ENCODE measurements at regions not wholly inside any gene's neighbourhood (a gene's known extent, or its start where the extent isn't known, plus 50 kb on each side); places are given as distances from the start of the nearest gene placed in this dataset.
"Not testable (repeated sequence)": the region's sequence is repeated elsewhere in the genome, so short reads cannot be mapped to it uniquely, and the experiment has no call there.

DNA sequence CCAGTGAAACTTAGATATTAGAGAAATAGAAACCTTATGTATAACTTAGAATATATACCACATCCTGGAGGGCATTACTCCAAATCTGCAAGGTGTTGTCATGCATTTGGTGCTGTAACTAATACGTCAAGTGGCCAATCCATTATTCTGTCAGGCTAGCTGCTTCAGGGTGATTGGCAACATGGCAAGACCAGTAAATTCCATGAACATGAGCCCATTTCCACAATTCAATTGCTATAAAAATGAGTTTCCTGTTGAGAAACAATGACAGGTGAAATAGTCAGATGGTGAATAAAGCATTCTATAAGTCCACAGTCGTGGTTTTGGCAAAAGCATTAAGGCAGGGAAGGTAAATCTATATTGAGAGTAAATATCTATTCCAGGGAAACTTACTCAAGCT, 566.0 kb downstream of the ADGRL2 start (continued):
- TF ChIP-seq, protein P1, sequence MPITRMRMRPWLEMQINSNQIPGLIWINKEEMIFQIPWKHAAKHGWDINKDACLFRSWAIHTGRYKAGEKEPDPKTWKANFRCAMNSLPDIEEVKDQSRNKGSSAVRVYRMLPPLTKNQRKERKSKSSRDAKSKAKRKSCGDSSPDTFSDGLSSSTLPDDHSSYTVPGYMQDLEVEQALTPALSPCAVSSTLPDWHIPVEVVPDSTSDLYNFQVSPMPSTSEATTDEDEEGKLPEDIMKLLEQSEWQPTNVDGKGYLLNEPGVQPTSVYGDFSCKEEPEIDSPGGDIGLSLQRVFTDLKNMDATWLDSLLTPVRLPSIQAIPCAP (CRISPR knock-in tag; IDR thresholded peaks at IDR 0.05), result no peak
- TF ChIP-seq, protein P2, sequence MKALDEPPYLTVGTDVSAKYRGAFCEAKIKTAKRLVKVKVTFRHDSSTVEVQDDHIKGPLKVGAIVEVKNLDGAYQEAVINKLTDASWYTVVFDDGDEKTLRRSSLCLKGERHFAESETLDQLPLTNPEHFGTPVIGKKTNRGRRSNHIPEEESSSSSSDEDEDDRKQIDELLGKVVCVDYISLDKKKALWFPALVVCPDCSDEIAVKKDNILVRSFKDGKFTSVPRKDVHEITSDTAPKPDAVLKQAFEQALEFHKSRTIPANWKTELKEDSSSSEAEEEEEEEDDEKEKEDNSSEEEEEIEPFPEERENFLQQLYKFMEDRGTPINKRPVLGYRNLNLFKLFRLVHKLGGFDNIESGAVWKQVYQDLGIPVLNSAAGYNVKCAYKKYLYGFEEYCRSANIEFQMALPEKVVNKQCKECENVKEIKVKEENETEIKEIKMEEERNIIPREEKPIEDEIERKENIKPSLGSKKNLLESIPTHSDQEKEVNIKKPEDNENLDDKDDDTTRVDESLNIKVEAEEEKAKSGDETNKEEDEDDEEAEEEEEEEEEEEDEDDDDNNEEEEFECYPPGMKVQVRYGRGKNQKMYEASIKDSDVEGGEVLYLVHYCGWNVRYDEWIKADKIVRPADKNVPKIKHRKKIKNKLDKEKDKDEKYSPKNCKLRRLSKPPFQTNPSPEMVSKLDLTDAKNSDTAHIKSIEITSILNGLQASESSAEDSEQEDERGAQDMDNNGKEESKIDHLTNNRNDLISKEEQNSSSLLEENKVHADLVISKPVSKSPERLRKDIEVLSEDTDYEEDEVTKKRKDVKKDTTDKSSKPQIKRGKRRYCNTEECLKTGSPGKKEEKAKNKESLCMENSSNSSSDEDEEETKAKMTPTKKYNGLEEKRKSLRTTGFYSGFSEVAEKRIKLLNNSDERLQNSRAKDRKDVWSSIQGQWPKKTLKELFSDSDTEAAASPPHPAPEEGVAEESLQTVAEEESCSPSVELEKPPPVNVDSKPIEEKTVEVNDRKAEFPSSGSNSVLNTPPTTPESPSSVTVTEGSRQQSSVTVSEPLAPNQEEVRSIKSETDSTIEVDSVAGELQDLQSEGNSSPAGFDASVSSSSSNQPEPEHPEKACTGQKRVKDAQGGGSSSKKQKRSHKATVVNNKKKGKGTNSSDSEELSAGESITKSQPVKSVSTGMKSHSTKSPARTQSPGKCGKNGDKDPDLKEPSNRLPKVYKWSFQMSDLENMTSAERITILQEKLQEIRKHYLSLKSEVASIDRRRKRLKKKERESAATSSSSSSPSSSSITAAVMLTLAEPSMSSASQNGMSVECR (CRISPR knock-in tag; IDR thresholded peaks at IDR 0.05; ENCODE audit: borderline replicate concordance), result no peak
- TF ChIP-seq, protein P3, sequence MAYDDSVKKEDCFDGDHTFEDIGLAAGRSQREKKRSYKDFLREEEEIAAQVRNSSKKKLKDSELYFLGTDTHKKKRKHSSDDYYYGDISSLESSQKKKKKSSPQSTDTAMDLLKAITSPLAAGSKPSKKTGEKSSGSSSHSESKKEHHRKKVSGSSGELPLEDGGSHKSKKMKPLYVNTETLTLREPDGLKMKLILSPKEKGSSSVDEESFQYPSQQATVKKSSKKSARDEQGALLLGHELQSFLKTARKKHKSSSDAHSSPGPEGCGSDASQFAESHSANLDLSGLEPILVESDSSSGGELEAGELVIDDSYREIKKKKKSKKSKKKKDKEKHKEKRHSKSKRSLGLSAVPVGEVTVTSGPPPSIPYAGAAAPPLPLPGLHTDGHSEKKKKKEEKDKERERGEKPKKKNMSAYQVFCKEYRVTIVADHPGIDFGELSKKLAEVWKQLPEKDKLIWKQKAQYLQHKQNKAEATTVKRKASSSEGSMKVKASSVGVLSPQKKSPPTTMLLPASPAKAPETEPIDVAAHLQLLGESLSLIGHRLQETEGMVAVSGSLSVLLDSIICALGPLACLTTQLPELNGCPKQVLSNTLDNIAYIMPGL (CRISPR knock-in tag; IDR thresholded peaks at IDR 0.05), result no peak
- TF ChIP-seq MXD4 (CRISPR knock-in tag; IDR thresholded peaks at IDR 0.05; ENCODE audit: borderline replicate concordance), result no peak

DNA sequence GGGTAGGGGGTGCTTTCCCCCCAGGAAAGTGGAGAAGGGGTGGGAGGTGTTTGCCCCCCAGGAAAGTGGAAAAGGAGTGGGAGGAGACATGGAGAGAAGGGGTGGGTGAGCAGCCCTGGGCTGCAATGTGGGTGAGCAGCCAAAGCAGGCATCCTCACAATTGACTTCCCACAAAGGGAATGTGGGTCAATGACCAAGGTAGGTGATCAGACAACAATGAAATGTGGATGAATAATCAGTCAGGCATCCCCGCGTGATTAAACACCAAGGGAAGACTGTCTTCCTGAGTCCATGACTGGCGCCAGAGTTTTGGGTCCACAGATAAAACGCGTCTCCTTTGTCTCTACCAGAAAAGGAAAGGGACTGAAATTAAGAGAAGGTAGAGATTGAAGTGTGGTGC, 558.8 kb downstream of the ADGRL2 start:
- H3K27me3 Mint-ChIP-seq (ENCODE audit: low read depth); POLR2A ChIA-PET; H3K27ac Mint-ChIP-seq; CTCF ChIA-PET; H3K9me3 Mint-ChIP-seq; ATAC-seq; H3K4me3 Mint-ChIP-seq; DNase-seq (ENCODE audit: low spot score); H3K36me3 Mint-ChIP-seq: not testable (repeated sequence)
- H3K4me1 Mint-ChIP-seq, result peaks cover 28% of the 10 kb centered on the region

DNA sequence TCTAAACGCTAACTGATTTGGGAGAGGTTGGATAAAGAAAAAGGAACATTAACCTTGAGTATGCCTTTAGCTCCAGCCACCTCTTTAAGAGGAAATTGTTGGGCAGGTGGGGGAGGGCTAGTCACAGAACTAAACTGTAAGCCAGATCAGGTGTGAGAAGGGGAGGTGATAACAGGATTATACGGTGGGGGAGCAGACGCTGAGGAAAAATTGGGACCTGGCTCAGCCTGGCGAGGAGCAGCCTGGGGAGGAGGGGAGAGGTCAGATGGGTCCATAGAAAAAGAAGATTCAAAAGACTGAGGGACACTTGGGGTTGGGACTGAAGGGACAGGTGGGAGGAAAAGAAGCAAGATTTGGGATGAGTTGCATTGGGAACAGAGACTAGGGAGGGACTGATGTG, 558.0 kb downstream of the ADGRL2 start:
- H3K9me3 Mint-ChIP-seq; POLR2A ChIA-PET; DNase-seq (ENCODE audit: low spot score); H3K36me3 Mint-ChIP-seq; H3K27me3 Mint-ChIP-seq (ENCODE audit: low read depth); ATAC-seq; H3K27ac Mint-ChIP-seq; CTCF ChIA-PET; H3K4me3 Mint-ChIP-seq: not testable (repeated sequence)
- peaks cover 28% of the 10 kb centered on the region for H3K4me1 Mint-ChIP-seq

DNA sequence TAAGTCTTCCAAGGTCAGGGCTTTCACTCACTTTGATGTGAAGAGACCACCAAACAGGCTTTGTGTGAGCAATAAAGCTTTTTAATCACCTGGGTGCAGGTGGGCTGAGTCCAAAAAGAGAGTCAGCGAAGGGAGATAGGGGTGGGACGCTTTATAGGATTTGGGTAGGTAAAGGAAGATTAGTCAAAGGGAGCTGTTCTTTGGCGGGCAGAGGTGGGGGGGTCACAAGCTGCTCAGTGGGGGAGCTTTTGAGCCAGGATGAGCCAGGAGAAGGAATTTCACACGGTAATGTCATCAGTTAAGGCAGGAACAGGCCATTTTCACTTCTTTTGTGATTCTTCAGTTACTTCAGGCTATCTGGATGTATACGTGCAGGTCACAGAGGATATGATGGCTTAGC, 553.8 kb downstream of the ADGRL2 start:
- ATAC-seq; POLR2A ChIA-PET; H3K27ac Mint-ChIP-seq; H3K4me3 Mint-ChIP-seq; CTCF ChIA-PET; H3K27me3 Mint-ChIP-seq (ENCODE audit: low read depth); DNase-seq (ENCODE audit: low spot score); H3K4me1 Mint-ChIP-seq: not testable (repeated sequence)
- Mint-ChIP-seq H3K36me3 (peaks cover 18% of the 10 kb centered on the region), H3K9me3 (peaks cover 30% of the 10 kb centered on the region)

DNA sequence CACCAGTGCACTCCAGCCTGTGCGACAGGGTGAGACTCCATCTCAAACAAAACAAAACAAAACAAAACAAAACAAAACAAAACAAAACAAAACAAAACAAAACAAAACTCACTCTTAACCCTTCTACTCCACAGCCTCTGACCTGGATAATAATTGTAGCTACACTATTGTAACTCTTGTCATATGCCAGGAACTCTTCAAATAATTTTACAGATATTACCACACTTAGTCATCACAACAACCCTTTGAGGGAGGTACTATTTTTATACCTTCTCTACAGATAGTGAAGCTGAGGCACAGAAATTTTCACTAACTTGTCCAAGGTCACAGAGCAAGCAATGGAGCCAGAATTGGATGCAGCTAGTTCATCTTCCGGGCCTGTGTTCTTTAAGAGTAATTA, 547.8 kb downstream of the ADGRL2 start:
- POLR2A ChIA-PET, result no interaction called here
- DNase-seq (ENCODE audit: low spot score) (no peak), ATAC-seq (no peak)
- Mint-ChIP-seq H3K9me3 (peaks cover 40% of the 10 kb centered on the region), H3K4me1 (no peaks in the 10 kb centered on the region), H3K27me3 (ENCODE audit: low read depth) (no peaks in the 10 kb centered on the region), H3K27ac (no peak overlapping the region), H3K36me3 (peaks cover 26% of the 10 kb centered on the region), H3K4me3 (no peak overlapping the region)
- CTCF ChIA-PET, result no interaction called here
- TF ChIP-seq NR3C1 (CRISPR knock-in tag; conservative IDR thresholded peaks at IDR 0.05; ENCODE audit: low read depth), result no peak
- TF ChIP-seq, protein P4, sequence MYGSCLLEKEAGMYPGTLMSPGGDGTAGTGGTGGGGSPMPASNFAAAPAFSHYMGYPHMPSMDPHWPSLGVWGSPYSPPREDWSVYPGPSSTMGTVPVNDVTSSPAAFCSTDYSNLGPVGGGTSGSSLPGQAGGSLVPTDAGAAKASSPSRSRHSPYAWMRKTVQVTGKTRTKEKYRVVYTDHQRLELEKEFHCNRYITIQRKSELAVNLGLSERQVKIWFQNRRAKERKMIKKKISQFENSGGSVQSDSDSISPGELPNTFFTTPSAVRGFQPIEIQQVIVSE (CRISPR knock-in tag; IDR thresholded peaks at IDR 0.05; ENCODE audit: borderline replicate concordance), result no peak

DNA sequence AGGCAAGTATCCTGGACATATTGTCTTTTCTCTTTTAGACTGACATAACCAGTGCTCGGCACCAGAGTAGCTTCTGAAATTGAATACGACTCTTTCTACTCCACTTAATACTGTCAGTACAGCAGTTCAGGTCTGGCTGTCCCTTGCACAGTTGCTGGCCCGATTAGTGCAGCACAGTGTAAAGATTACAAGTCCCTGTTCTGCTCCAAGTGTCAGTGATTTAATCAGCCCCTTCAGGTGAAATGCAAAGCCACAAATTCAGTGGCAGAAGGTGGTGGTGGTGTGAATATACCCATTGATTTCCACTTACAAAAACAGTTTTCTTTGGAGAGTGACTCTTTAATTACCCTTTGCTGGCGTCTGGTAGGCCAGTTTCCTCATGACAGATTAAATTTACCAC, 545.4 kb downstream of the ADGRL2 start:
- ATAC-seq (no peak), DNase-seq (ENCODE audit: low spot score) (no peak)
- Mint-ChIP-seq H3K4me1 (no peaks in the 10 kb centered on the region), H3K27me3 (ENCODE audit: low read depth) (no peaks in the 10 kb centered on the region), H3K4me3 (no peak overlapping the region), H3K9me3 (peaks cover 27% of the 10 kb centered on the region), H3K36me3 (peaks cover 22% of the 10 kb centered on the region), H3K27ac (no peak overlapping the region)
- ChIA-PET CTCF (interaction anchor here (1.4 kb wide), 1 partner anchor 16 kb away, joined by 3 read pairs; no protein-coding TSS in a partner anchor), POLR2A (no interaction called here)
- TF ChIP-seq JAZF1 (CRISPR knock-in tag; IDR thresholded peaks at IDR 0.05) (no peak), RORB (CRISPR knock-in tag; IDR thresholded peaks at IDR 0.05) (no peak), ELF4 (CRISPR knock-in tag; IDR thresholded peaks at IDR 0.05; ENCODE audit: low read depth) (no peak), ZBTB21 (CRISPR knock-in tag; IDR thresholded peaks at IDR 0.05; ENCODE audit: borderline replicate concordance) (no peak)
- TF ChIP-seq, protein P5, sequence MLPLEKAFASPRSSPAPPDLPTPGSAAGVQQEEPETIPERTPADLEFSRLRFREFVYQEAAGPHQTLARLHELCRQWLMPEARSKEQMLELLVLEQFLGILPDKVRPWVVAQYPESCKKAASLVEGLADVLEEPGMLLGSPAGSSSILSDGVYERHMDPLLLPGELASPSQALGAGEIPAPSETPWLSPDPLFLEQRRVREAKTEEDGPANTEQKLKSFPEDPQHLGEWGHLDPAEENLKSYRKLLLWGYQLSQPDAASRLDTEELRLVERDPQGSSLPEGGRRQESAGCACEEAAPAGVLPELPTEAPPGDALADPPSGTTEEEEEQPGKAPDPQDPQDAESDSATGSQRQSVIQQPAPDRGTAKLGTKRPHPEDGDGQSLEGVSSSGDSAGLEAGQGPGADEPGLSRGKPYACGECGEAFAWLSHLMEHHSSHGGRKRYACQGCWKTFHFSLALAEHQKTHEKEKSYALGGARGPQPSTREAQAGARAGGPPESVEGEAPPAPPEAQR (CRISPR knock-in tag; IDR thresholded peaks at IDR 0.05), result no peak
- TF ChIP-seq, protein P6, sequence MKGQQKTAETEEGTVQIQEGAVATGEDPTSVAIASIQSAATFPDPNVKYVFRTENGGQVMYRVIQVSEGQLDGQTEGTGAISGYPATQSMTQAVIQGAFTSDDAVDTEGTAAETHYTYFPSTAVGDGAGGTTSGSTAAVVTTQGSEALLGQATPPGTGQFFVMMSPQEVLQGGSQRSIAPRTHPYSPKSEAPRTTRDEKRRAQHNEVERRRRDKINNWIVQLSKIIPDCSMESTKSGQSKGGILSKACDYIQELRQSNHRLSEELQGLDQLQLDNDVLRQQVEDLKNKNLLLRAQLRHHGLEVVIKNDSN (CRISPR knock-in tag; IDR thresholded peaks at IDR 0.05), result no peak
